ENCODE measurements at regions not wholly inside any gene's neighbourhood (a gene's known extent, or its start where the extent isn't known, plus 50 kb on each side); places are given as distances from the start of the nearest gene placed in this dataset.

- Histone ChIP-seq H3K27ac (no peak overlapping the region), H3K4me3 (no peak overlapping the region), H3K36me3 (no peaks in the 10 kb centered on the region), H3K4me1 (no peaks in the 10 kb centered on the region), H3K27me3 (no peaks in the 10 kb centered on the region), H3K9me3 (no peaks in the 10 kb centered on the region)
- WGBS, 2 donors, result 76 to 85% methylated on average over 10 of the region's 10 CpGs
- peak; percentile 66 for DNase-seq
- intact Hi-C loops (cut with DNase I), result no loop called here
- TF ChIP-seq POLR2A (IDR thresholded peaks at IDR 0.05), result no peak
Measured at GRCh38 chr6:22643780-22644179, 74.4 kb downstream of the HDGFL1 start.

DNA sequence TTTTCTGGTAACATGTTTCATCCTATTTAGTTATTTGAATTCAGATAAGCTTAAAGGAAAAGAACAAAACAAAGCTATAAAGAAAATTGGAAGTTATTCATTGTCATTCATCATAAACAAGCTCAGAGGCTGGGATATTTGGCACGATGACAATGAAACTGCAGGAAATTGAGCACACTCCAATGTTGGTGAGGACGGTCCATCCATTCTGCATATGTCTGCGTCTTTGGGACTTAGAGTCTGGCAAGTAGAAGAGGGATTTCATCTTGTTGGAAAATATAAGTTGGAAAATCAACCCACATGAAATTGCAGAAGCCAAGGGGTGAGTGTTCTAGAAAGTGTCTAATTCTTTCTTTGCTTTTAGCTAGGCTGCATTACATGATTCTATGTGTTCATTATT lies 78.4 kb downstream of the HDGFL1 start:
- no peak overlapping the region for H3K4me3 ChIP-seq
- H3K27ac ChIP-seq, result no peak overlapping the region
- H3K36me3 ChIP-seq, result no peaks in the 10 kb centered on the region
- H3K9me3 ChIP-seq, result no peaks in the 10 kb centered on the region
- H3K27me3 ChIP-seq, result no peaks in the 10 kb centered on the region
- 14 to 56% methylated on average over 3 of the region's 3 CpGs for WGBS, 2 donors
- intact Hi-C loops (cut with DNase I), result no loop called here
- no peak for DNase-seq
- H3K4me1 ChIP-seq, result no peaks in the 10 kb centered on the region
- TF ChIP-seq EP300 (IDR thresholded peaks at IDR 0.05) (no peak), POLR2AphosphoS5 (IDR thresholded peaks at IDR 0.05) (no peak)

GRCh38 chr6:22651731-22652130 lies 82.4 kb downstream of the HDGFL1 start:
- no peaks in the 10 kb centered on the region for H3K27me3 ChIP-seq
- WGBS, 2 donors, result 85 to 88% methylated on average over 3 of the region's 3 CpGs
- no peak for DNase-seq
- no peaks in the 10 kb centered on the region for H3K36me3 ChIP-seq
- TF ChIP-seq POLR2AphosphoS5 (IDR thresholded peaks at IDR 0.05) (no peak), POLR2A (IDR thresholded peaks at IDR 0.05) (no peak), EP300 (IDR thresholded peaks at IDR 0.05) (no peak)
- TF ChIP-seq, protein P1, sequence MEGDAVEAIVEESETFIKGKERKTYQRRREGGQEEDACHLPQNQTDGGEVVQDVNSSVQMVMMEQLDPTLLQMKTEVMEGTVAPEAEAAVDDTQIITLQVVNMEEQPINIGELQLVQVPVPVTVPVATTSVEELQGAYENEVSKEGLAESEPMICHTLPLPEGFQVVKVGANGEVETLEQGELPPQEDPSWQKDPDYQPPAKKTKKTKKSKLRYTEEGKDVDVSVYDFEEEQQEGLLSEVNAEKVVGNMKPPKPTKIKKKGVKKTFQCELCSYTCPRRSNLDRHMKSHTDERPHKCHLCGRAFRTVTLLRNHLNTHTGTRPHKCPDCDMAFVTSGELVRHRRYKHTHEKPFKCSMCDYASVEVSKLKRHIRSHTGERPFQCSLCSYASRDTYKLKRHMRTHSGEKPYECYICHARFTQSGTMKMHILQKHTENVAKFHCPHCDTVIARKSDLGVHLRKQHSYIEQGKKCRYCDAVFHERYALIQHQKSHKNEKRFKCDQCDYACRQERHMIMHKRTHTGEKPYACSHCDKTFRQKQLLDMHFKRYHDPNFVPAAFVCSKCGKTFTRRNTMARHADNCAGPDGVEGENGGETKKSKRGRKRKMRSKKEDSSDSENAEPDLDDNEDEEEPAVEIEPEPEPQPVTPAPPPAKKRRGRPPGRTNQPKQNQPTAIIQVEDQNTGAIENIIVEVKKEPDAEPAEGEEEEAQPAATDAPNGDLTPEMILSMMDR (IDR thresholded peaks at IDR 0.05), result no peak
- no peak overlapping the region for H3K27ac ChIP-seq
- H3K4me1 ChIP-seq, result no peaks in the 10 kb centered on the region
- H3K9me3 ChIP-seq, result no peaks in the 10 kb centered on the region
- intact Hi-C loops (cut with DNase I), result no loop called here
- no peak overlapping the region for H3K4me3 ChIP-seq

DNA sequence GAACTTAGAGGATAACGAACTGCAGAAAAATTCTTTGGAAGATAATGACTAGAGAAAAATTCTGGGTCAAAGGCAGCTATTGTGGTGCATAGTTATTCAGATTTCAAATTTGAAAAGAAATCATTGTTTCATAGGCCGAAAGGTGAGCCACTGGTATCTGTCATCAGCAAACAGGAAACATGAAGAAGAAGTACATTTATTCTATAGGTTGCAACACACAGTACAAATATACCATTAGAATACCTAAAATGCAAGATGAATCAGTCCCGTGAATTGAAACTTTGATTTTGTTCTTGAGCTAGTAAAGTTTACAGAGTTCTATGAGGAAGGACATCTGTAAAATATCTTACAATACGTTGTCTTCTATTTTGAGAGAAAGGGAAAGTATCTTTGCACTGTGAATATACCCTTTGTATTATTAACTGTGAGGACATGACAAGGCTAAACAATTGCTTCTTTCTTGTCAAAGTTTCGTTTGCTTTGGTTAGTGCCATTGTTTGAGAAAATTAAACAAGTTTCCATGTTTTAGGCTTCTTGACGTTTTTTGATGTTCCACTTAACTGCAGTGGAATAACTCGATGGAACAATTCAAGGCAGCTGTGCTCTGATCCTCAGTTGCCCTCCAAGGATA lies 84.7 kb downstream of the HDGFL1 start:
- H3K27ac ChIP-seq, result no peak overlapping the region
- H3K4me3 ChIP-seq, result no peak overlapping the region
- TF ChIP-seq EP300 (IDR thresholded peaks at IDR 0.05), result no peak
- no peak for TF ChIP-seq POLR2A (IDR thresholded peaks at IDR 0.05)
- TF ChIP-seq, protein P1 (IDR thresholded peaks at IDR 0.05), result no peak
- TF ChIP-seq POLR2AphosphoS5 (IDR thresholded peaks at IDR 0.05), result no peak
- no peaks in the 10 kb centered on the region for H3K9me3 ChIP-seq
- DNase-seq, result no peak
- peaks cover 0 to 5% (median 2%) of the 10 kb centered on the region in 4 donors for H3K4me1 ChIP-seq
- WGBS, 2 donors, result 22 to 60% methylated on average over 7 of the region's 7 CpGs
- H3K27me3 ChIP-seq, result no peaks in the 10 kb centered on the region
- intact Hi-C loops (cut with DNase I), result no loop called here
- H3K36me3 ChIP-seq, result no peaks in the 10 kb centered on the region

DNA sequence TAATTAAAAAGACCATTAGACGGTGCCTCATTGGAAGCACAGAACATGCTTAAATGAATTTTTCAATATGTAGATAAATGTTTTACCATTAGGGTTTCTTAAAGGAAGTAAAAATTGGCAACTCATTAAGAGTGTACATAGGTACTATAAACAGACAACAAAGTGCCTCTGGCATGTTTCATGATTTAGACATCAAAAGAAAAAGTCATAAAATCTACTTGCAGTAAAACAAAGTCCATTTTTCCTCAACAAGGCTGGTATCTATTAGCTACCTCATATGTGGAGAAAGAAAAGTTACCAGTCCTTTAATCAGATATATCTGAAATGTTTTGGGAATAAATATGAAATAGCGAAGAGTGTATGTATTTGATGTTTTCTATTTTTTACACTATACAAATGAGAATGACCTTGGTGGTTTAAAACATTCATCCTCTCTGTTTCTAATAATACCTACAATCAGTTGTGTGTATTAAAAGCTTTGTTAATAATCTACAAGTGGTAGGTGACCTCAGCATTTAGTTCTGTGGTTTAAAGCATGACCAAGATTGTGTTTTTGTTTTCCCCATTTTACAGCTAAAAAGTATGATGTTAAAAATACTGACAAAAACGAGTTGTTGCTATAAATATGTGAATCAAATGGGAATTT lies 87.5 kb downstream of the HDGFL1 start:
- 18 to 65% methylated on average over 3 of the region's 3 CpGs for WGBS, 2 donors
- Histone ChIP-seq H3K27ac (no peak overlapping the region), H3K9me3 (no peaks in the 10 kb centered on the region), H3K36me3 (no peaks in the 10 kb centered on the region), H3K27me3 (no peaks in the 10 kb centered on the region), H3K4me3 (no peak overlapping the region), H3K4me1 (peaks cover 0 to 5% (median 2%) of the 10 kb centered on the region in 4 donors)
- TF ChIP-seq POLR2AphosphoS5 (IDR thresholded peaks at IDR 0.05), result no peak
- TF ChIP-seq POLR2A (IDR thresholded peaks at IDR 0.05), result no peak
- TF ChIP-seq EP300 (IDR thresholded peaks at IDR 0.05), result no peak
- TF ChIP-seq, protein P1 (IDR thresholded peaks at IDR 0.05), result no peak
- no peak for DNase-seq
- intact Hi-C loops (cut with DNase I), result no loop called here

Measured in sigmoid colon (tissue), 6 donors.